GM21423 (cell line): ENCODE measurements at regions not wholly inside any gene's neighbourhood (a gene's known extent, or its start where the extent isn't known, plus 50 kb on each side); places are given as distances from the start of the nearest gene placed in this dataset.
"Not testable (repeated sequence)": the region's sequence is repeated elsewhere in the genome, so short reads cannot be mapped to it uniquely, and the experiment has no call there.

ENCODE experiments used
- ATAC-seq: cut with Tn5 transposase; IDR thresholded peaks from one replicate; pipeline ENCODE4 v1.9.1; 2021; ENCODE audit warnings: mild to moderate bottlenecking, moderate library complexity; ENCODE audit not compliant: unreplicated experiment

GRCh38 chr6:11486959-11487358, 50.6 kb upstream of the TMEM170B start:
- ATAC-seq: no peak

GRCh38 chr6:11486486-11486885, 51.1 kb upstream of the TMEM170B start:
- ATAC-seq: no peak

GRCh38 chr6:11486051-11486450, 51.5 kb upstream of the TMEM170B start:
- no peak for ATAC-seq

- no peak for ATAC-seq
Measured at GRCh38 chr6:11485271-11485670, 52.3 kb upstream of the TMEM170B start.

GRCh38 chr6:11484441-11484840, 53.1 kb upstream of the TMEM170B start:
- no peak for ATAC-seq

- no peak for ATAC-seq
Measured at GRCh38 chr6:11482616-11483015, 54.9 kb upstream of the TMEM170B start.

GRCh38 chr6:11480541-11480940, 57.0 kb upstream of the TMEM170B start:
- no peak for ATAC-seq

- no peak for ATAC-seq
Measured at GRCh38 chr6:11479296-11479695, 58.3 kb upstream of the TMEM170B start.

GRCh38 chr6:11478586-11478985, 59.0 kb upstream of the TMEM170B start:
- ATAC-seq: no peak

GRCh38 chr6:11475016-11475415, 62.5 kb upstream of the TMEM170B start:
- no peak for ATAC-seq

- ATAC-seq: no peak
Measured at GRCh38 chr6:11473008-11473740, 64.4 kb upstream of the TMEM170B start.

- no peak for ATAC-seq
Measured at GRCh38 chr6:11471261-11471660, 66.3 kb upstream of the TMEM170B start.

GRCh38 chr6:11469684-11470083, 67.9 kb upstream of the TMEM170B start:
- no peak for ATAC-seq

- not testable (repeated sequence) for ATAC-seq
Measured at GRCh38 chr6:11468271-11468670, 69.3 kb upstream of the TMEM170B start.

GRCh38 chr6:11467364-11467763, 70.2 kb upstream of the TMEM170B start:
- peak; percentile 71 for ATAC-seq

- no peak for ATAC-seq
Measured at GRCh38 chr6:11463398-11463780, 74.2 kb upstream of the TMEM170B start.

GRCh38 chr6:11462742-11463397, 74.7 kb upstream of the TMEM170B start:
- ATAC-seq: no peak

GRCh38 chr6:11460837-11461661, 76.5 kb upstream of the TMEM170B start:
- ATAC-seq: peak; percentile 66

GRCh38 chr6:11460001-11460668, 77.4 kb upstream of the TMEM170B start:
- ATAC-seq: peak; percentile 39

- ATAC-seq: peak; percentile 57
Measured at GRCh38 chr6:11459079-11459610, 78.4 kb upstream of the TMEM170B start.

GRCh38 chr6:11458509-11458908, 79.0 kb upstream of the TMEM170B start:
- no peak for ATAC-seq
